HG02610 (cell line): ENCODE measurements at regions not wholly inside any gene's neighbourhood (a gene's known extent, or its start where the extent isn't known, plus 50 kb on each side); places are given as distances from the start of the nearest gene placed in this dataset.

Experiments used
- ATAC-seq: cut with Tn5 transposase; IDR thresholded peaks from one replicate; pipeline ENCODE4 v1.9.1; 2021; ENCODE audit warnings: mild to moderate bottlenecking, moderate library complexity; ENCODE audit not compliant: unreplicated experiment

- ATAC-seq, result no peak
Observed at GRCh38 chr4:136575146-136575545, 957.1 kb downstream of the PCDH18 start.

GRCh38 chr4:136573460-136573859 lies 958.8 kb downstream of the PCDH18 start:
- no peak for ATAC-seq

GRCh38 chr4:136571315-136571714 lies 961.0 kb downstream of the PCDH18 start:
- ATAC-seq, result no peak

GRCh38 chr4:136562834-136563233 lies 969.5 kb downstream of the PCDH18 start:
- no peak for ATAC-seq

- ATAC-seq, result no peak
Observed at GRCh38 chr4:136558940-136559494, 973.3 kb downstream of the PCDH18 start.

GRCh38 chr4:136557396-136557795 lies 974.9 kb downstream of the PCDH18 start:
- no peak for ATAC-seq

GRCh38 chr4:136554033-136554432 lies 978.3 kb downstream of the PCDH18 start:
- no peak for ATAC-seq

GRCh38 chr4:136551753-136552152 lies 980.5 kb downstream of the PCDH18 start:
- no peak for ATAC-seq

GRCh38 chr4:136540747-136541146 lies 991.5 kb downstream of the PCDH18 start:
- ATAC-seq, result no peak

- no peak for ATAC-seq
Observed at GRCh38 chr4:136528131-136528530, 1004.2 kb downstream of the PCDH18 start.

- peak; percentile 48 for ATAC-seq
Observed at GRCh38 chr4:136526517-136526916, 1005.8 kb downstream of the PCDH18 start.

GRCh38 chr4:136524039-136524438 lies 1008.3 kb downstream of the PCDH18 start:
- no peak for ATAC-seq

GRCh38 chr4:136516371-136516770 lies 1015.9 kb downstream of the PCDH18 start:
- no peak for ATAC-seq

- no peak for ATAC-seq
Observed at GRCh38 chr4:136505020-136505419, 1027.3 kb downstream of the PCDH18 start.

- no peak for ATAC-seq
Observed at GRCh38 chr4:136495851-136496250, 1036.4 kb downstream of the PCDH18 start.

- ATAC-seq, result no peak
Observed at GRCh38 chr4:136495076-136495475, 1037.2 kb downstream of the PCDH18 start.

- no peak for ATAC-seq
Observed at GRCh38 chr4:136489101-136489500, 1043.2 kb downstream of the PCDH18 start.

- no peak for ATAC-seq
Observed at GRCh38 chr4:136484996-136485395, 1047.3 kb downstream of the PCDH18 start.

- ATAC-seq, result no peak
Observed at GRCh38 chr4:136476753-136477152, 1055.5 kb downstream of the PCDH18 start.

- no peak for ATAC-seq
Observed at GRCh38 chr4:136471051-136471450, 1061.2 kb downstream of the PCDH18 start.

- ATAC-seq, result no peak
Observed at GRCh38 chr4:136465691-136466090, 1066.6 kb downstream of the PCDH18 start.

GRCh38 chr4:136463941-136464340 lies 1068.4 kb downstream of the PCDH18 start:
- no peak for ATAC-seq

- ATAC-seq, result no peak
Observed at GRCh38 chr4:136461533-136461932, 1070.8 kb downstream of the PCDH18 start.
